ENCODE measurements at regions not wholly inside any gene's neighbourhood (a gene's known extent, or its start where the extent isn't known, plus 50 kb on each side); places are given as distances from the start of the nearest gene placed in this dataset.

DNA sequence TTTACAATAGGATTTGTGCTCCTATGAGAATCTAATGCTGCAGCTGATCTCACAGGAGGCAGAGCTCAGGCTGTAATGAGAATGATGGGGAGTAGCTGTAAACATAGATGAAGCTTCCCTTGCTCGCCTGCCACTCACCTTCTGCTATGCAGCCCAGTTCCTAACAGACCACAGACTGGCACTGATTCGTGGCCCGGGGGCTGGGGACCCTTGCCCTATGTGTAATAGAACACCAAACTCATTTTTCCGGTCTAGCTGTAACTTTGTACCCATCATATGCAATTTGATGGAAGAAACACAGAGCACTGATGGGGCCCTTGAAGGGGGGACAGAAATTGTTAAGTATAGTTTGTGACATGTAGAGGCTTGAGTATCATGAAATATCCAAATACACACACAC lies 79.6 kb upstream of the OR5AK2 start:
- H3K4me1 ChIP-seq, result no peaks in the 10 kb centered on the region
- H3K27ac ChIP-seq, result no peak overlapping the region
- no peak overlapping the region for H3K4me3 ChIP-seq
- H3K27me3 ChIP-seq, result no peaks in the 10 kb centered on the region
- peaks cover 0 to 9% (median 0%) of the 10 kb centered on the region in 4 donors for H3K9me3 ChIP-seq
- TF ChIP-seq POLR2A (IDR thresholded peaks at IDR 0.05) (no peak), EP300 (IDR thresholded peaks at IDR 0.05) (no peak), CTCF (IDR thresholded peaks at IDR 0.05) (no peak)
- WGBS, 2 donors, result 77 to 90% methylated on average over 4 of the region's 4 CpGs
- no peaks in the 10 kb centered on the region for H3K36me3 ChIP-seq
- no peak for DNase-seq (ENCODE audit: low spot score in 2 of 2)

DNA sequence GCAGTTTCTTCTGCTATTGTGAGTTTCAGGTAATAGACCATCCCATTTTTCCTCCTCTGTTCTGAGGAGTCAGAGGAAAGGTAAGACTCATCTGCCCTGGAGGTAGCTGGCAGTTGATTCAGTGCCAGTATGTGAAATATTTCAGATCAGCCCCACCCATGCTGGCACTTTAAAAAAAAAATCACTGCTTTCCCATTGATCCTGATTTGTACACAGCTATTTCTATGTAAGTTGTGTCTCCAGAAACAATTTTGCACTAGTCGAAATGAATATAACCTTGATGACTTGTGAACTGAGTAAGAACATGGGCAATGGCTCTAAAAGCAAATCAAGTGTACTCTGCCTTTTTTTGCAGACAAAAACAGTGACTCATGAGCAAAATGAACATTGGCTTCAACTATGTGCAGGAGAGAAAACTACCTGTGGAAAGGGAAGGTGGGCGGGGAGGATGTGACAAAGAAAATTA lies 82.0 kb upstream of the OR5AK2 start:
- Histone ChIP-seq H3K36me3 (no peaks in the 10 kb centered on the region), H3K27ac (no peak overlapping the region), H3K27me3 (no peaks in the 10 kb centered on the region), H3K4me3 (no peak overlapping the region), H3K9me3 (peaks cover 0 to 9% (median 0%) of the 10 kb centered on the region in 4 donors), H3K4me1 (no peaks in the 10 kb centered on the region)
- WGBS, 2 donors, result 81 to 84% methylated on average over 2 of the region's 2 CpGs
- DNase-seq (ENCODE audit: low spot score in 2 of 2), result no peak
- no peak for TF ChIP-seq POLR2A (IDR thresholded peaks at IDR 0.05)
- TF ChIP-seq CTCF (IDR thresholded peaks at IDR 0.05), result no peak
- TF ChIP-seq EP300 (IDR thresholded peaks at IDR 0.05), result no peak

- H3K9me3 ChIP-seq, result peaks cover 0 to 2% (median 0%) of the 10 kb centered on the region in 4 donors
- no peak overlapping the region for H3K27ac ChIP-seq
- no peaks in the 10 kb centered on the region for H3K27me3 ChIP-seq
- no peak overlapping the region for H3K4me3 ChIP-seq
- H3K36me3 ChIP-seq, result no peaks in the 10 kb centered on the region
- H3K4me1 ChIP-seq, result no peaks in the 10 kb centered on the region
- 92 to 97% methylated on average over 1 of the region's 1 CpG for WGBS, 2 donors
- no peak for TF ChIP-seq CTCF (IDR thresholded peaks at IDR 0.05)
- TF ChIP-seq POLR2A (IDR thresholded peaks at IDR 0.05), result no peak
- no peak for TF ChIP-seq EP300 (IDR thresholded peaks at IDR 0.05)
- no peak for DNase-seq (ENCODE audit: low spot score in 2 of 2)
Observed at GRCh38 chr11:56905936-56906335, 82.8 kb upstream of the OR5AK2 start.

DNA sequence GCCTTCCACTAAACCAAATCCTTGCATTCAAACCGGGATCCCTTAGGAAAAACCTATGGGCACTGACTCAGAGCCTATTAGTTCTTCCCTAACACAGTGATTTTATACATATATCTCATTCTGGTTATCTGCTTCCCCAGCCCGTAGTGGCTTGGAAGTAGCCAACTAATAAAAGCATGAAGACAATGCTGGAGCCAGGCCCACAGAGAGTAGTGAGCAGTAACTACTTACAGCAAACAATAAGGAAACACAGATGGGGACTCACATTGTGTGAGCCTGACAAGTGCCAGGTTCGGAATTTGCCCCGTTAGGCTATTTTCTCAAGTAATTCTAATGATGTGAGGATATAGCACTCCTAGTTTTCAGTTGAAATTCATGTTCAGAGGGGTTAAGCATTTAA lies 83.3 kb upstream of the OR5AK2 start:
- H3K4me3 ChIP-seq, result no peak overlapping the region
- no peaks in the 10 kb centered on the region for H3K27me3 ChIP-seq
- peaks cover 0 to 2% (median 0%) of the 10 kb centered on the region in 4 donors for H3K9me3 ChIP-seq
- no peak for TF ChIP-seq EP300 (IDR thresholded peaks at IDR 0.05)
- TF ChIP-seq CTCF (IDR thresholded peaks at IDR 0.05), result no peak
- no peak for TF ChIP-seq POLR2A (IDR thresholded peaks at IDR 0.05)
- 75 to 77% methylated on average over 4 of the region's 4 CpGs for WGBS, 2 donors
- no peaks in the 10 kb centered on the region for H3K36me3 ChIP-seq
- H3K4me1 ChIP-seq, result no peaks in the 10 kb centered on the region
- no peak overlapping the region for H3K27ac ChIP-seq
- DNase-seq (ENCODE audit: low spot score in 2 of 2), result no peak

- Histone ChIP-seq H3K9me3 (no peaks in the 10 kb centered on the region), H3K27me3 (no peaks in the 10 kb centered on the region), H3K4me3 (no peak overlapping the region), H3K36me3 (no peaks in the 10 kb centered on the region), H3K4me1 (no peaks in the 10 kb centered on the region), H3K27ac (no peak overlapping the region)
- DNase-seq (ENCODE audit: low spot score in 2 of 2), result no peak
- TF ChIP-seq EP300 (IDR thresholded peaks at IDR 0.05) (no peak), CTCF (IDR thresholded peaks at IDR 0.05) (no peak), POLR2A (IDR thresholded peaks at IDR 0.05) (no peak)
- WGBS, 2 donors, result 94 to 95% methylated on average over 5 of the region's 5 CpGs
Observed at GRCh38 chr11:56898856-56899255, 89.9 kb upstream of the OR5AK2 start.
